ENCODE measurements at regions not wholly inside any gene's neighbourhood (a gene's known extent, or its start where the extent isn't known, plus 50 kb on each side); places are given as distances from the start of the nearest gene placed in this dataset.

DNA sequence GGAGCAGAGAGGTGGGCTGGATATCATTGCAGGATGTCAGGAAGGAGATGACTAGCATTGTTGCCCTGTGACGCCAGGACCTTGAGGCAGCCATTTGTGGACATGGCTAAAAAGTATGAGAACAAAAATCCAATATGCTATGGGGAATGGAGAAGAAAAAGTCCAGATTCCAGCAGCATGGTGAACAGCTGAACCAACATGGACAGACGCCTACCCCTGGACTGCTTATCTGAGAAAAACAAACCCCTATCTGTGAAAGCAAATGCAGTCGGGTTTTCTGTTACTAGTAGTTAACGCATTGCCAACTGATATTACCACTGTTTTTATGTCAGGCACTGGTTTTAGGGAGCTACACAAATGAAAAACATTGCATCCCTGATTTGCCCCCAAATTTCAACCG lies 251.2 kb upstream of the RORA start:
- no peaks in the 10 kb centered on the region for H3K9me1 ChIP-seq (replicated peaks; ENCODE audit: control insufficient read depth, extremely low read depth, insufficient read depth, low read length)
- no peaks in the 10 kb centered on the region for H3K36me3 ChIP-seq (ENCODE audit: control insufficient read depth in 2 of 2, extremely low read depth in 1 of 2, insufficient read depth in 2 of 2, low read length in 2 of 2)
- ChIA-PET POLR2A (no interaction called here), CTCF (no interaction called here)
- H3K27me3 ChIP-seq (ENCODE audit: control insufficient read depth in 2 of 2, insufficient read depth in 2 of 2, low read length in 2 of 2): peaks cover 0 to 7% of the 10 kb centered on the region in 2 experiments
- H3K27ac ChIP-seq (ENCODE audit: insufficient read depth, low read depth, low read length): no peak overlapping the region
- dilution Hi-C loops (cut with MboI; ENCODE audit: extremely low pct_ligation_motif_present, low sequenced_read_pairs) (no loop called here), intact Hi-C loops (cut with micrococcal nuclease) (no loop called here)
- no peak overlapping the region for H3K4me3 ChIP-seq (replicated peaks in 1 of 3; ENCODE audit: insufficient read depth in 1 of 3, low read depth in 1 of 3, low read length in 3 of 3)
- FAIRE-seq (no peak), DNase-seq (ENCODE audit: low read depth, low spot score) (no peak)
- no peaks in the 10 kb centered on the region for H3K4me1 ChIP-seq (ENCODE audit: control insufficient read depth, extremely low read depth, insufficient read depth, low read length)
- H2AFZ ChIP-seq (ENCODE audit: low read depth, low read length): no peak overlapping the region
- H3K4me2 ChIP-seq (ENCODE audit: insufficient read depth, low read length): no peak overlapping the region
- no peak overlapping the region for H3K9ac ChIP-seq (replicated peaks; ENCODE audit: extremely low read depth, insufficient read depth, low read length)
- H3K79me2 ChIP-seq (ENCODE audit: control insufficient read depth, insufficient read depth, low read length): no peaks in the 10 kb centered on the region
- BruUV-seq (replicated peaks): no TSS peak
- no peaks in the 10 kb centered on the region for H3K9me3 ChIP-seq (replicated peaks; ENCODE audit: control insufficient read depth, insufficient read depth, low read length)
- H4K20me1 ChIP-seq (replicated peaks; ENCODE audit: control insufficient read depth, extremely low read depth, insufficient read depth, low read length): no peaks in the 10 kb centered on the region
- TF ChIP-seq POLR2A (IDR thresholded peaks at IDR 0.05; ENCODE audit: low read depth, low read length): no peak
- no peak for TF ChIP-seq POLR2AphosphoS5 (IDR thresholded peaks at IDR 0.05; ENCODE audit: insufficient read depth, low read depth, low read length)
- TF ChIP-seq, protein P1, sequence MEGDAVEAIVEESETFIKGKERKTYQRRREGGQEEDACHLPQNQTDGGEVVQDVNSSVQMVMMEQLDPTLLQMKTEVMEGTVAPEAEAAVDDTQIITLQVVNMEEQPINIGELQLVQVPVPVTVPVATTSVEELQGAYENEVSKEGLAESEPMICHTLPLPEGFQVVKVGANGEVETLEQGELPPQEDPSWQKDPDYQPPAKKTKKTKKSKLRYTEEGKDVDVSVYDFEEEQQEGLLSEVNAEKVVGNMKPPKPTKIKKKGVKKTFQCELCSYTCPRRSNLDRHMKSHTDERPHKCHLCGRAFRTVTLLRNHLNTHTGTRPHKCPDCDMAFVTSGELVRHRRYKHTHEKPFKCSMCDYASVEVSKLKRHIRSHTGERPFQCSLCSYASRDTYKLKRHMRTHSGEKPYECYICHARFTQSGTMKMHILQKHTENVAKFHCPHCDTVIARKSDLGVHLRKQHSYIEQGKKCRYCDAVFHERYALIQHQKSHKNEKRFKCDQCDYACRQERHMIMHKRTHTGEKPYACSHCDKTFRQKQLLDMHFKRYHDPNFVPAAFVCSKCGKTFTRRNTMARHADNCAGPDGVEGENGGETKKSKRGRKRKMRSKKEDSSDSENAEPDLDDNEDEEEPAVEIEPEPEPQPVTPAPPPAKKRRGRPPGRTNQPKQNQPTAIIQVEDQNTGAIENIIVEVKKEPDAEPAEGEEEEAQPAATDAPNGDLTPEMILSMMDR (IDR thresholded peaks at IDR 0.05; ENCODE audit: extremely low read depth in 1 of 2, insufficient read depth in 1 of 2, low read depth in 1 of 2, low read length in 2 of 2): no peak
- TF ChIP-seq FOS (IDR thresholded peaks at IDR 0.05; ENCODE audit: borderline replicate concordance, insufficient read depth, low read length): no peak
- TF ChIP-seq GATA2 (IDR thresholded peaks at IDR 0.05; ENCODE audit: insufficient read depth, insufficient read length, low read depth, low read length): no peak
- no peak for TF ChIP-seq JUN (IDR thresholded peaks at IDR 0.05; ENCODE audit: borderline replicate concordance, insufficient read depth, insufficient read length, low read depth)
- TF ChIP-seq MYC (IDR thresholded peaks at IDR 0.05; ENCODE audit: low read depth, low read length): no peak
- TF ChIP-seq EZH2 (IDR thresholded peaks at IDR 0.05; ENCODE audit: borderline replicate concordance, low read depth, low read length, severe bottlenecking): no peak
- TF ChIP-seq, protein P2, sequence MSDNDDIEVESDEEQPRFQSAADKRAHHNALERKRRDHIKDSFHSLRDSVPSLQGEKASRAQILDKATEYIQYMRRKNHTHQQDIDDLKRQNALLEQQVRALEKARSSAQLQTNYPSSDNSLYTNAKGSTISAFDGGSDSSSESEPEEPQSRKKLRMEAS (IDR thresholded peaks at IDR 0.05; ENCODE audit: insufficient read depth, insufficient read length): no peak
